ENCODE measurements at regions not wholly inside any gene's neighbourhood (a gene's known extent, or its start where the extent isn't known, plus 50 kb on each side); places are given as distances from the start of the nearest gene placed in this dataset.

DNA sequence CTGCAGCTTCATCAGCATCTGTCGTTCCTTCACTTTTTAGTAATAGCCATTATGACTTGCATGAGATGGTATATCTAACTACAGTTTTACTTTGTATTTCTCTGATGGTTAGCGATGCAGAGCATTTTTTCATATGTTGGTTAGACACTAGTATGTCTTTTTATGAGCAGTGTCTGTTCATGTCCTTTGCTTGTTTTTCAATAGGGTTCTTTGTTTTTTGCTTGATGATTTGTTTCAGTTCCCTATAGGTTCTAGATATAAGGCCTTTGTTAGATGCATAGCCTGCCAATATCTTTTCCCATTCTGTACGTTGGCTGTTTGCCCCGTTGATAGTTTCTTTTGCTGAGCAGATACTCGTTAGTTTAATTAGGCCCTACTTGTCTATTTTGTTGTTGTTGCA is 487.2 kb upstream of the BCHE start:
- DNase-seq (ENCODE audit: low spot score) (no peak), ATAC-seq (no peak), FAIRE-seq (no peak)
- Histone ChIP-seq H3K4me2 (ENCODE audit: low read depth, low read length) (no peak overlapping the region), H3K36me3 (replicated peaks in 1 of 2; ENCODE audit: control insufficient read depth in 1 of 2, insufficient read depth in 2 of 2, low read length in 2 of 2) (no peaks in the 10 kb centered on the region), H3K4me3 (replicated peaks in 1 of 3; ENCODE audit: insufficient read depth in 1 of 3, low read depth in 2 of 3, low read length in 3 of 3) (no peak overlapping the region), H4K20me1 (ENCODE audit: insufficient read depth, low read length) (no peaks in the 10 kb centered on the region), H3K27me3 (ENCODE audit: control insufficient read depth in 1 of 2, insufficient read depth in 2 of 2, low read length in 2 of 2) (no peaks in the 10 kb centered on the region; a peak in 1 of 5 replicates), H3K79me2 (ENCODE audit: insufficient read depth, low read length) (no peaks in the 10 kb centered on the region), H3K27ac (ENCODE audit: extremely low read length, insufficient read depth, low read length) (no peak overlapping the region), H3K4me1 (ENCODE audit: insufficient read depth, low read length) (no peaks in the 10 kb centered on the region), H2AFZ (ENCODE audit: low read length) (no peak overlapping the region), H3K9ac (ENCODE audit: insufficient read depth, low read depth, low read length) (no peak overlapping the region), H3K9me3 (ENCODE audit: low read length) (no peaks in the 10 kb centered on the region)
- CTCF ChIA-PET (ENCODE audit: low intra/inter-chr PET ratio, low total read pairs): no interaction called here
- POLR2A ChIA-PET: no interaction called here
- TF ChIP-seq ZNF17 (CRISPR knock-in tag; IDR thresholded peaks at IDR 0.05) (no peak), TGIF2 (CRISPR knock-in tag; IDR thresholded peaks at IDR 0.05) (no peak), SP5 (CRISPR knock-in tag; IDR thresholded peaks at IDR 0.05; ENCODE audit: borderline replicate concordance, low read depth) (no peak), PAXIP1 (CRISPR knock-in tag; conservative IDR thresholded peaks at IDR 0.05) (no peak)
- intact Hi-C loops (cut with micrococcal nuclease; ENCODE audit: unreplicated experiment): no loop called here
- in situ Hi-C loops (cut with HindIII; ENCODE audit: extremely low pct_ligation_motif_present, low pct_unique_long_range_greater_than_20kb): no loop called here
- BruUV-seq (replicated peaks): no TSS peak
- under 1% methylated on average over 5 of the region's 5 CpGs for WGBS (ENCODE audit: low lambda C conversion rate)

- BruUV-seq (replicated peaks): no TSS peak
- Histone ChIP-seq H3K36me3 (replicated peaks in 1 of 2; ENCODE audit: control insufficient read depth in 1 of 2, insufficient read depth in 2 of 2, low read length in 2 of 2) (no peaks in the 10 kb centered on the region), H3K27ac (ENCODE audit: extremely low read length, insufficient read depth, low read length) (no peak overlapping the region), H3K27me3 (ENCODE audit: control insufficient read depth in 1 of 2, insufficient read depth in 2 of 2, low read length in 2 of 2) (no peaks in the 10 kb centered on the region; a peak in 1 of 5 replicates), H3K9ac (ENCODE audit: insufficient read depth, low read depth, low read length) (no peak overlapping the region), H4K20me1 (ENCODE audit: insufficient read depth, low read length) (no peaks in the 10 kb centered on the region), H3K4me2 (ENCODE audit: low read depth, low read length) (no peak overlapping the region), H3K79me2 (ENCODE audit: insufficient read depth, low read length) (no peaks in the 10 kb centered on the region), H3K4me1 (ENCODE audit: insufficient read depth, low read length) (no peaks in the 10 kb centered on the region), H2AFZ (ENCODE audit: low read length) (no peak overlapping the region), H3K4me3 (replicated peaks in 1 of 3; ENCODE audit: insufficient read depth in 1 of 3, low read depth in 2 of 3, low read length in 3 of 3) (no peak overlapping the region), H3K9me3 (ENCODE audit: low read length) (no peaks in the 10 kb centered on the region)
- 8% methylated on average over 1 of the region's 1 CpG for WGBS (ENCODE audit: low lambda C conversion rate)
- ChIA-PET POLR2A (no interaction called here), CTCF (ENCODE audit: low intra/inter-chr PET ratio, low total read pairs) (no interaction called here)
- ATAC-seq (no peak), DNase-seq (ENCODE audit: low spot score) (no peak), FAIRE-seq (no peak)
- in situ Hi-C loops (cut with HindIII; ENCODE audit: extremely low pct_ligation_motif_present, low pct_unique_long_range_greater_than_20kb): no loop called here
- intact Hi-C loops (cut with micrococcal nuclease; ENCODE audit: unreplicated experiment): no loop called here
- TF ChIP-seq ASH2L (IDR thresholded peaks at IDR 0.05; ENCODE audit: insufficient read length, low read depth, low read length) (no peak), ZMAT3 (CRISPR knock-in tag; conservative IDR thresholded peaks at IDR 0.05) (no peak), ARNTL (CRISPR knock-in tag; IDR thresholded peaks at IDR 0.05) (no peak), PPARG (CRISPR knock-in tag; conservative IDR thresholded peaks at IDR 0.05) (no peak), HMGXB4 (CRISPR knock-in tag; IDR thresholded peaks at IDR 0.05; ENCODE audit: borderline replicate concordance in 1 of 2, low read depth in 1 of 2) (no peak), CBX1 (IDR thresholded peaks at IDR 0.05; ENCODE audit: low read depth) (no peak)
- TF ChIP-seq, protein P1, sequence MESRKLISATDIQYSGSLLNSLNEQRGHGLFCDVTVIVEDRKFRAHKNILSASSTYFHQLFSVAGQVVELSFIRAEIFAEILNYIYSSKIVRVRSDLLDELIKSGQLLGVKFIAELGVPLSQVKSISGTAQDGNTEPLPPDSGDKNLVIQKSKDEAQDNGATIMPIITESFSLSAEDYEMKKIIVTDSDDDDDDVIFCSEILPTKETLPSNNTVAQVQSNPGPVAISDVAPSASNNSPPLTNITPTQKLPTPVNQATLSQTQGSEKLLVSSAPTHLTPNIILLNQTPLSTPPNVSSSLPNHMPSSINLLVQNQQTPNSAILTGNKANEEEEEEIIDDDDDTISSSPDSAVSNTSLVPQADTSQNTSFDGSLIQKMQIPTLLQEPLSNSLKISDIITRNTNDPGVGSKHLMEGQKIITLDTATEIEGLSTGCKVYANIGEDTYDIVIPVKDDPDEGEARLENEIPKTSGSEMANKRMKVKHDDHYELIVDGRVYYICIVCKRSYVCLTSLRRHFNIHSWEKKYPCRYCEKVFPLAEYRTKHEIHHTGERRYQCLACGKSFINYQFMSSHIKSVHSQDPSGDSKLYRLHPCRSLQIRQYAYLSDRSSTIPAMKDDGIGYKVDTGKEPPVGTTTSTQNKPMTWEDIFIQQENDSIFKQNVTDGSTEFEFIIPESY (CRISPR knock-in tag; IDR thresholded peaks at IDR 0.05): no peak
Observed at GRCh38 chr3:166322391-166322790, 485.2 kb upstream of the BCHE start.

Data from HepG2 (cell line).